GM19351 (cell line): ENCODE measurements at regions not wholly inside any gene's neighbourhood (a gene's known extent, or its start where the extent isn't known, plus 50 kb on each side); places are given as distances from the start of the nearest gene placed in this dataset.

Source experiments
- ATAC-seq: cut with Tn5 transposase; IDR thresholded peaks from one replicate; pipeline ENCODE4 v1.9.1; 2021; ENCODE audit warnings: mild to moderate bottlenecking, moderate library complexity; ENCODE audit not compliant: unreplicated experiment

- ATAC-seq: no peak
Observed at GRCh38 chr10:120641695-120642094, 184.7 kb downstream of the PLPP4 start.

GRCh38 chr10:120643351-120643750, 186.3 kb downstream of the PLPP4 start:
- ATAC-seq: no peak

GRCh38 chr10:120644556-120645410, 187.8 kb downstream of the PLPP4 start:
- no peak for ATAC-seq

GRCh38 chr10:120646159-120646732, 189.2 kb downstream of the PLPP4 start:
- ATAC-seq: no peak

GRCh38 chr10:120646738-120647456, 189.9 kb downstream of the PLPP4 start:
- no peak for ATAC-seq

GRCh38 chr10:120650705-120651399, 193.8 kb downstream of the PLPP4 start:
- no peak for ATAC-seq

GRCh38 chr10:120656107-120656506, 195.1 kb upstream of the WDR11 start:
- ATAC-seq: no peak

GRCh38 chr10:120657371-120657770, 193.8 kb upstream of the WDR11 start:
- ATAC-seq: no peak

GRCh38 chr10:120658943-120659885, 191.9 kb upstream of the WDR11 start:
- ATAC-seq: no peak

GRCh38 chr10:120666308-120666707, 184.9 kb upstream of the WDR11 start:
- no peak for ATAC-seq

GRCh38 chr10:120667276-120667675, 183.9 kb upstream of the WDR11 start:
- no peak for ATAC-seq

- ATAC-seq: no peak
Observed at GRCh38 chr10:120671491-120671890, 179.7 kb upstream of the WDR11 start.

- ATAC-seq: no peak
Observed at GRCh38 chr10:120683454-120683853, 167.7 kb upstream of the WDR11 start.

GRCh38 chr10:120684226-120684625, 166.9 kb upstream of the WDR11 start:
- ATAC-seq: no peak

GRCh38 chr10:120685136-120685535, 166.0 kb upstream of the WDR11 start:
- no peak for ATAC-seq

GRCh38 chr10:120688928-120689327, 162.2 kb upstream of the WDR11 start:
- ATAC-seq: no peak

GRCh38 chr10:120689777-120690529, 161.2 kb upstream of the WDR11 start:
- no peak for ATAC-seq

- no peak for ATAC-seq
Observed at GRCh38 chr10:120691625-120692024, 159.5 kb upstream of the WDR11 start.

- no peak for ATAC-seq
Observed at GRCh38 chr10:120700426-120700825, 150.7 kb upstream of the WDR11 start.
